ENCODE measurements at regions not wholly inside any gene's neighbourhood (a gene's known extent, or its start where the extent isn't known, plus 50 kb on each side); places are given as distances from the start of the nearest gene placed in this dataset.
A peak's percentile ranks its signal among the peaks of the same experiment; 100 is the strongest.

DNA sequence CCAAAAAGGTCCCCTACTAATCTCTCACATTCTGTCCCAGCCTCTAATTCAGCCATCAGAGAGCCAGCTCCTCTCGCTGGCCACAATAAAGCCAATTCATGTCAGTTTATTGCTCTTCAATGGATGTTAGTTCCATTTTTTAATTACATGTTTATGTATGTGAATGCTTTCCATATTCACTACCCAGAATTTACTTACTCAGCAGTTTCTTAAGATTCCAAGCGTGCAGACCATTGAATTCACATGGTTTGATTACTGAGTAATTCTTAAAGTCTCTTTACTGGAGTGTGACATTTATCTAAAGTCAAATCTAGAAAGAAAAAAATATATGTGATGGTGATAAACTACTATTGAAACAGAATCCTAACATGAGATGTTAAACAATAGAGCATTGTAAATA, 102.2 kb downstream of the LLPH start (continued):
- TF ChIP-seq, protein P1, sequence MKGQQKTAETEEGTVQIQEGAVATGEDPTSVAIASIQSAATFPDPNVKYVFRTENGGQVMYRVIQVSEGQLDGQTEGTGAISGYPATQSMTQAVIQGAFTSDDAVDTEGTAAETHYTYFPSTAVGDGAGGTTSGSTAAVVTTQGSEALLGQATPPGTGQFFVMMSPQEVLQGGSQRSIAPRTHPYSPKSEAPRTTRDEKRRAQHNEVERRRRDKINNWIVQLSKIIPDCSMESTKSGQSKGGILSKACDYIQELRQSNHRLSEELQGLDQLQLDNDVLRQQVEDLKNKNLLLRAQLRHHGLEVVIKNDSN (IDR thresholded peaks at IDR 0.05; ENCODE audit: borderline replicate concordance, low read depth), result no peak
- TF ChIP-seq NFIC (IDR thresholded peaks at IDR 0.05; ENCODE audit: borderline replicate concordance) (no peak), MXI1 (IDR thresholded peaks at IDR 0.05; ENCODE audit: low read depth, low read length) (no peak), TEAD4 (IDR thresholded peaks at IDR 0.05; ENCODE audit: borderline replicate concordance, insufficient read depth) (no peak), JUND (IDR thresholded peaks at IDR 0.05) (no peak), POLR2AphosphoS5 (IDR thresholded peaks at IDR 0.05; ENCODE audit: low read depth, low read length) (no peak), MEF2A (IDR thresholded peaks at IDR 0.05; ENCODE audit: borderline replicate concordance, low read depth) (no peak)
- TF ChIP-seq, protein P2, sequence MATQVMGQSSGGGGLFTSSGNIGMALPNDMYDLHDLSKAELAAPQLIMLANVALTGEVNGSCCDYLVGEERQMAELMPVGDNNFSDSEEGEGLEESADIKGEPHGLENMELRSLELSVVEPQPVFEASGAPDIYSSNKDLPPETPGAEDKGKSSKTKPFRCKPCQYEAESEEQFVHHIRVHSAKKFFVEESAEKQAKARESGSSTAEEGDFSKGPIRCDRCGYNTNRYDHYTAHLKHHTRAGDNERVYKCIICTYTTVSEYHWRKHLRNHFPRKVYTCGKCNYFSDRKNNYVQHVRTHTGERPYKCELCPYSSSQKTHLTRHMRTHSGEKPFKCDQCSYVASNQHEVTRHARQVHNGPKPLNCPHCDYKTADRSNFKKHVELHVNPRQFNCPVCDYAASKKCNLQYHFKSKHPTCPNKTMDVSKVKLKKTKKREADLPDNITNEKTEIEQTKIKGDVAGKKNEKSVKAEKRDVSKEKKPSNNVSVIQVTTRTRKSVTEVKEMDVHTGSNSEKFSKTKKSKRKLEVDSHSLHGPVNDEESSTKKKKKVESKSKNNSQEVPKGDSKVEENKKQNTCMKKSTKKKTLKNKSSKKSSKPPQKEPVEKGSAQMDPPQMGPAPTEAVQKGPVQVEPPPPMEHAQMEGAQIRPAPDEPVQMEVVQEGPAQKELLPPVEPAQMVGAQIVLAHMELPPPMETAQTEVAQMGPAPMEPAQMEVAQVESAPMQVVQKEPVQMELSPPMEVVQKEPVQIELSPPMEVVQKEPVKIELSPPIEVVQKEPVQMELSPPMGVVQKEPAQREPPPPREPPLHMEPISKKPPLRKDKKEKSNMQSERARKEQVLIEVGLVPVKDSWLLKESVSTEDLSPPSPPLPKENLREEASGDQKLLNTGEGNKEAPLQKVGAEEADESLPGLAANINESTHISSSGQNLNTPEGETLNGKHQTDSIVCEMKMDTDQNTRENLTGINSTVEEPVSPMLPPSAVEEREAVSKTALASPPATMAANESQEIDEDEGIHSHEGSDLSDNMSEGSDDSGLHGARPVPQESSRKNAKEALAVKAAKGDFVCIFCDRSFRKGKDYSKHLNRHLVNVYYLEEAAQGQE (IDR thresholded peaks at IDR 0.05; ENCODE audit: low read depth, low read length), result no peak
- TF ChIP-seq, protein P3, sequence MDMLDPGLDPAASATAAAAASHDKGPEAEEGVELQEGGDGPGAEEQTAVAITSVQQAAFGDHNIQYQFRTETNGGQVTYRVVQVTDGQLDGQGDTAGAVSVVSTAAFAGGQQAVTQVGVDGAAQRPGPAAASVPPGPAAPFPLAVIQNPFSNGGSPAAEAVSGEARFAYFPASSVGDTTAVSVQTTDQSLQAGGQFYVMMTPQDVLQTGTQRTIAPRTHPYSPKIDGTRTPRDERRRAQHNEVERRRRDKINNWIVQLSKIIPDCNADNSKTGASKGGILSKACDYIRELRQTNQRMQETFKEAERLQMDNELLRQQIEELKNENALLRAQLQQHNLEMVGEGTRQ (IDR thresholded peaks at IDR 0.05; ENCODE audit: borderline replicate concordance, low read depth, low read length), result no peak

DNA sequence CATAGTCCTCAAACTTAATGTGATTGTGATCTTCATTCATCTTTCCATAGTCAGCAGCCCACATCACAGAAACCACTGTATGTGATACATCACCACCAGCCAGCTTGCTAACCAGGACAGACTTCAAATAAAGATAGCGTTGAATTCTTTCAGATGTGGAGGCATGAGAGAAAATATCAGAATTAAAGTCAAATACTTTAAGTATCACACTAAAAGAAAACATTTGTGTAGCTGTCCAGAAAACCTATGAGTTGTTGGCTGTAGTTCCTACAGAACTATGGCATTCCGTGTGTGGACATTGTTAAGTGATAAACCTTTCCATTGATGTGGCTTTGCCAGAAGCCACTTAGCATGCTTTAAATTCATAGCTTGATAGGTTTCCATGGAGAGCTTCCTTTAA, 105.1 kb downstream of the LLPH start:
- POLR2A ChIA-PET, result no interaction called here
- Histone ChIP-seq H3K36me3 (replicated peaks in 1 of 2; ENCODE audit: control insufficient read depth in 1 of 2, insufficient read depth in 2 of 2, low read length in 1 of 2) (no peaks in the 10 kb centered on the region), H3K4me3 (ENCODE audit: low read depth in 2 of 2, low read length in 1 of 2) (no peak overlapping the region), H4K20me1 (ENCODE audit: insufficient read depth) (no peaks in the 10 kb centered on the region), H3K9ac (no peak overlapping the region), H3K9me3 (no peaks in the 10 kb centered on the region), H3K9me2 (no peaks in the 10 kb centered on the region), H2AFZ (ENCODE audit: low read depth) (no peak overlapping the region), H3K27ac (ENCODE audit: low read depth in 2 of 2, low read length in 1 of 2) (peak overlapping the region in 1 of 2 experiments; percentile 68; a peak in 1 of 4 replicates), H3K4me1 (ENCODE audit: control insufficient read depth in 1 of 2, insufficient read depth in 2 of 2, low read depth in 1 of 2, low read length in 1 of 2) (no peaks in the 10 kb centered on the region; a peak in 1 of 4 replicates), H3K4me2 (no peak overlapping the region), H3K79me2 (ENCODE audit: insufficient read depth) (no peaks in the 10 kb centered on the region), H3F3A (replicated peaks; ENCODE audit: insufficient read depth) (peaks cover 6% of the 10 kb centered on the region), H3K27me3 (ENCODE audit: insufficient read depth) (no peaks in the 10 kb centered on the region)
- CTCF ChIA-PET, result no interaction called here
- TF ChIP-seq TAF1 (IDR thresholded peaks at IDR 0.05; ENCODE audit: borderline replicate concordance, low read depth, low read length) (no peak), FOXM1 (IDR thresholded peaks at IDR 0.05; ENCODE audit: low read depth) (no peak), RFX5 (IDR thresholded peaks at IDR 0.05; ENCODE audit: low read length) (no peak), TCF12 (IDR thresholded peaks at IDR 0.05) (no peak)
- WGBS (ENCODE audit: low lambda C conversion rate), result 23% methylated on average over 2 of the region's 2 CpGs
- DNase-seq, result no peak
